EL (cell line): ENCODE measurements at regions not wholly inside any gene's neighbourhood (a gene's known extent, or its start where the extent isn't known, plus 50 kb on each side); places are given as distances from the start of the nearest gene placed in this dataset.
"Not testable (repeated sequence)": the region's sequence is repeated elsewhere in the genome, so short reads cannot be mapped to it uniquely, and the experiment has no call there.

ENCODE experiments used
- DNase-seq: peaks from one replicate; pipeline ENCODE4 v3.0.0-alpha.2; 2016

- DNase-seq: no peak
These were observed 321.7 kb downstream of the TSN start for GRCh38 chr2:122077114-122077513.

GRCh38 chr2:122077771-122078170 lies 322.3 kb downstream of the TSN start:
- no peak for DNase-seq

- DNase-seq: peak; percentile 38
These were observed 323.0 kb downstream of the TSN start for GRCh38 chr2:122078451-122078850.

GRCh38 chr2:122079844-122080243 lies 324.4 kb downstream of the TSN start:
- no peak for DNase-seq

GRCh38 chr2:122080316-122080715 lies 324.9 kb downstream of the TSN start:
- no peak for DNase-seq

GRCh38 chr2:122080871-122081270 lies 325.4 kb downstream of the TSN start:
- DNase-seq: no peak

GRCh38 chr2:122081751-122082150 lies 326.3 kb downstream of the TSN start:
- no peak for DNase-seq

- DNase-seq: no peak
These were observed 328.0 kb downstream of the TSN start for GRCh38 chr2:122083256-122084048.

GRCh38 chr2:122085672-122086071 lies 330.2 kb downstream of the TSN start:
- not testable (repeated sequence) for DNase-seq

- no peak for DNase-seq
These were observed 339.1 kb downstream of the TSN start for GRCh38 chr2:122094557-122094956.

GRCh38 chr2:122096761-122097160 lies 341.3 kb downstream of the TSN start:
- DNase-seq: no peak

- DNase-seq: no peak
These were observed 342.9 kb downstream of the TSN start for GRCh38 chr2:122098306-122098705.

GRCh38 chr2:122100346-122100745 lies 344.9 kb downstream of the TSN start:
- peak; percentile 14 for DNase-seq

GRCh38 chr2:122100756-122101155 lies 345.3 kb downstream of the TSN start:
- no peak for DNase-seq

GRCh38 chr2:122101319-122101718 lies 345.9 kb downstream of the TSN start:
- DNase-seq: no peak

- no peak for DNase-seq
These were observed 349.9 kb downstream of the TSN start for GRCh38 chr2:122105171-122105876.

- DNase-seq: no peak
These were observed 350.4 kb downstream of the TSN start for GRCh38 chr2:122105877-122106206.

- DNase-seq: no peak
These were observed 352.7 kb downstream of the TSN start for GRCh38 chr2:122108186-122108585.

GRCh38 chr2:122112216-122113005 lies 357.0 kb downstream of the TSN start:
- no peak for DNase-seq

- no peak for DNase-seq
These were observed 359.0 kb downstream of the TSN start for GRCh38 chr2:122114421-122114820.

GRCh38 chr2:122117371-122117770 lies 361.9 kb downstream of the TSN start:
- no peak for DNase-seq

GRCh38 chr2:122129399-122129798 lies 373.9 kb downstream of the TSN start:
- DNase-seq: no peak

- peak; percentile 34 for DNase-seq
These were observed 376.8 kb downstream of the TSN start for GRCh38 chr2:122132147-122132691.
